ENCODE measurements at regions not wholly inside any gene's neighbourhood (a gene's known extent, or its start where the extent isn't known, plus 50 kb on each side); places are given as distances from the start of the nearest gene placed in this dataset.

DNA sequence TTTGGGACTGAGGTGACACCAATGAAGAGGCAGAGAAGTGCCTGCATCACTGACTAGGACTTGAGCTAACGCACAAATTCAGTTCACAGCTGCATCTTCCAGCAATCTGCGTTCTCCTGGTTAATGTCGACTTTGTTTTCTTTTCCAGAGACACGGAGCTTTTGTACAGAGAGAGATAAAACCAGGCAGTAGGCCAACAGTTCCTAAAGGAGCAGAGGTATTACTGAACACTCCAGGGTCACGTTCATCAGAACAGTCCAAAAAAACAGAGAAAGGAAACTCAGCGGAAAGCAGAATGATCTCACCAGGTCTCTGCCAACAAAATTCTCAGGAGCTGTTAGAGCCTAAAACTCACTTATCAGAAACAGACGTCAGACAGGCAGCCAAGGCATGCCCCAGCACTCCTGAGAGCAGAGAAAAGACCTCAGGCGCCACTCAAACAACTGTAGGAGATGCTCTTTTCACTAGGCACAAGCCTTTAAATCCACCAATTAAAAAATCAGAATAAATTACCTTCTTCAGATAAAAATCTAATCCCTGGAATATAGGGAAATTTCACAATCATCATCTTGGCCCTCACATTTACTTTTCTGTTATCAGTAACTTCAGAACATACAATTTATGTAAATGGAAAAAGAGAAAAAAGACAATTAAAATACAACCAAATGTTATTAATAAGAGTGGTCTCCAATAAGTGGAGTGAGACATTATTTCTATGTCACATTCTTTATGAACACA is 95.9 kb upstream of the SPTBN1 start:
- peak; percentile 82 for DNase-seq (ENCODE audit: low spot score)
- peaks cover 0 to under 1% of the 10 kb centered on the region in 2 donors for H3K9me3 ChIP-seq
- H3K4me3 ChIP-seq, result peak overlapping the region in 1 of 2 donors; percentile 10
- no peaks in the 10 kb centered on the region for H3K27me3 ChIP-seq
- H3K4me1 ChIP-seq, result peaks cover 0 to 14% of the 10 kb centered on the region in 2 donors
- TF ChIP-seq, protein P1, sequence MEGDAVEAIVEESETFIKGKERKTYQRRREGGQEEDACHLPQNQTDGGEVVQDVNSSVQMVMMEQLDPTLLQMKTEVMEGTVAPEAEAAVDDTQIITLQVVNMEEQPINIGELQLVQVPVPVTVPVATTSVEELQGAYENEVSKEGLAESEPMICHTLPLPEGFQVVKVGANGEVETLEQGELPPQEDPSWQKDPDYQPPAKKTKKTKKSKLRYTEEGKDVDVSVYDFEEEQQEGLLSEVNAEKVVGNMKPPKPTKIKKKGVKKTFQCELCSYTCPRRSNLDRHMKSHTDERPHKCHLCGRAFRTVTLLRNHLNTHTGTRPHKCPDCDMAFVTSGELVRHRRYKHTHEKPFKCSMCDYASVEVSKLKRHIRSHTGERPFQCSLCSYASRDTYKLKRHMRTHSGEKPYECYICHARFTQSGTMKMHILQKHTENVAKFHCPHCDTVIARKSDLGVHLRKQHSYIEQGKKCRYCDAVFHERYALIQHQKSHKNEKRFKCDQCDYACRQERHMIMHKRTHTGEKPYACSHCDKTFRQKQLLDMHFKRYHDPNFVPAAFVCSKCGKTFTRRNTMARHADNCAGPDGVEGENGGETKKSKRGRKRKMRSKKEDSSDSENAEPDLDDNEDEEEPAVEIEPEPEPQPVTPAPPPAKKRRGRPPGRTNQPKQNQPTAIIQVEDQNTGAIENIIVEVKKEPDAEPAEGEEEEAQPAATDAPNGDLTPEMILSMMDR (IDR thresholded peaks at IDR 0.05), result no peak
- peak overlapping the region; percentile 56 to 80 for H3K27ac ChIP-seq
- no peaks in the 10 kb centered on the region for H3K36me3 ChIP-seq

DNA sequence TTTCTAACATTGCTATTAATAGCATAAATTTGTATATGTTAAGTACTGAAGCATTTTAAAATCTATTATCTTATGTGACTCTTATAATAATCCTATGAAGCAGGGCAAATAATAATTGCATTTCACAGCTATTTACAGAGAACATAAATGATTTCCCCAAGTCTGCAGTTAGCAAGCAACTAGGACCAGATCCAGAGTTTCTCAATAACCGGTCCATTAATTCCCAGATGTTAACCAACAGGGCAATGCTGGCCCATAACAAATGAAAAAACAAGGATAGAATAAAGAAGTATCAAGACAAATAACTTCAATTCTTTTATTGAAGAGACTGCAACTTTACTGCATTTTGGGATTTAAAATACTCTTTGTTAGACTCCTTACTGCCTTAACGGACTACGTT is 91.7 kb upstream of the SPTBN1 start:
- Histone ChIP-seq H3K4me1 (peaks cover 0 to 14% of the 10 kb centered on the region in 2 donors), H3K9me3 (peaks cover 4 to 28% of the 10 kb centered on the region in 2 donors), H3K36me3 (no peaks in the 10 kb centered on the region), H3K4me3 (no peak overlapping the region), H3K27ac (no peak overlapping the region), H3K27me3 (no peaks in the 10 kb centered on the region)
- no peak for DNase-seq (ENCODE audit: low spot score)
- TF ChIP-seq, protein P1 (IDR thresholded peaks at IDR 0.05), result no peak

DNA sequence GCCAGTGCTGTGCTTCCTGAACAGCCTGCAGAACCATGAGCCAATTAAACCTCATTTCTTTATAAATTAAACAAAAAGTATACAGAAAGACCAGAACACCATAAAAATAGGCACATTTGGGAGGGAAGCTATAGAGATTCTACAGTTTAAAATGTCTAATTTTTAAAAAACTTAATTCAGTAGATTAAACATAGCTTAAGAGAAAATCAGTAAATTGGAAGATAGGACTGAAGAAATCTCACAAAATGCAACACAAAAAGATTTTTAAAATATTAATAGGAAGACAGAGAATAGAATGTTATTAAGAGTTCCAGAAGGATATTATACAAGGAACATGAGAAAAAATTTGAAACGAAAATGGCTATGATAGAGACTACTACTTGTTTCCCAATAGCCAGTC is 90.5 kb upstream of the SPTBN1 start:
- Histone ChIP-seq H3K27ac (no peak overlapping the region), H3K27me3 (no peaks in the 10 kb centered on the region), H3K9me3 (peaks cover 4 to 28% of the 10 kb centered on the region in 2 donors), H3K4me1 (peaks cover 0 to 7% of the 10 kb centered on the region in 2 donors), H3K4me3 (no peak overlapping the region), H3K36me3 (no peaks in the 10 kb centered on the region)
- no peak for DNase-seq (ENCODE audit: low spot score)
- TF ChIP-seq, protein P1 (IDR thresholded peaks at IDR 0.05), result no peak

DNA sequence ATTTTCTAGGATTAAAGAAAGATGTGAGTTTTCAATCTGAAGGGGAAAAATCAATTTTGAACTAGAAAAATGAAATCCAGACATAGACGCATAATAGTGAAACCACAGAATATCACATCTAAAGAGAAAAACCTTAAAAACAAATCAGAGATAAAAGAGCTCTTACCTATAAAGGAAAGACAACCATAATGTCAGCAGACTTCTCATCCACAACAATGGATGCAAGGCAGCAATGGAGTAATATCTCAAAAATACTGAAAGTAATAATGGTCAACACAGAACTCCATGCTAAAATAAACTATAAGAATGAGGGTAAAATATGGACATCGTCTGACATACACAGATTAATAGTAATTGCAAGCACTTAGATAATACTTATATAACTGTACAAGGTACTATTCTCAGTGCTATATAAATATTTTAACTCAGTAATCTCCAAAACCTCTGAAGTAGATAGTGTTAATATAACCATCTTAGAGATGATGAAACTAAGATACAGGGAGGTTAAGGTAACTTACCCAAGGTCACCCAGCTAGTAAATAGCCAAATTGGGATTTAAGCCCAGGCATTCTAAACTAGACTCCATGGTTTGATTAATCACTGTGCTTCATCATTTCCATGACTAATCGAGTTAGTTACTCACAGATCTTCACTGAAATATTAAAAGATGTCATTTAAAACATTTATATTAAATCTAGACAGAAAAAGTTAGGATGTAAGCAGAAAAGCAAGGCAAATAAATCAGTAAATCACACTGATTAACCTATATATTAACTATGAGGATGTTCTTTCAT is 89.4 kb upstream of the SPTBN1 start:
- H3K4me3 ChIP-seq, result no peak overlapping the region
- peaks cover 4 to 28% of the 10 kb centered on the region in 2 donors for H3K9me3 ChIP-seq
- no peak for DNase-seq (ENCODE audit: low spot score)
- no peaks in the 10 kb centered on the region for H3K27me3 ChIP-seq
- no peaks in the 10 kb centered on the region for H3K36me3 ChIP-seq
- H3K4me1 ChIP-seq, result peaks cover 0 to 14% of the 10 kb centered on the region in 2 donors
- no peak overlapping the region for H3K27ac ChIP-seq
- TF ChIP-seq, protein P1 (IDR thresholded peaks at IDR 0.05), result no peak

DNA sequence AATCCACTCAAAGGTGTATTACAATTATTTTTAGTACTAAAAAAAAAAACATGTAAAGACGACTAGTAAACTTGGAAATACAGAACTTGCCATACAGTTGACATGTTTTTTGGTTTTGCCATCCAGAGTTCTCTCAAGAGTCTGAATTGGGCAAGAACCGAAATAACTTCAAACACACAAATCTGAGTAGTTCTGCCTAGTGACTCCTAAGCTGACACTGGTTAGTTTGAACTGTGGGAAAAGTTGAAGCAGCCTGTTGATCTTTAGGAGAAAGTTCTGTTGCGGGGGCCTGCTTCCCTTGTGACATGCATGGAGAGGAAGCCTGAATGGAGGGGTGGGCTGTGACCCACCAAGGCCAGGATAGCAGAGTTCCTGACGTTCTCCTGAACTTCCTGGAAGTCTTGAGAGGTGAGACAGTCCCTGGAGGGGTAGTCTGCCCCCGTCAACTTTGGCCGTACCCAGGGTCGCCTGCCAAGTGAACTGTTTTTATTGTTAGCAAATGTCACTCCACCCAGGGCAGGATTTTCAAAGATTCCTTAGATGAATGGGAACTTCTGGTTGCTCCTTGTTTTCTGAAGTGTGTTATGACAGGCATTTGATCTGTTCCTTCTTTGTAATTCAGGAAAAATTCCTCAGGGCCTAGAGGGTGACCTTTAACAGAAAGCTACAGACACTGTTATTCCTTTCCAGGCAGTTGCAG is 85.6 kb upstream of the SPTBN1 start:
- peaks cover 0 to 33% of the 10 kb centered on the region in 2 donors for H3K4me1 ChIP-seq
- no peak for DNase-seq (ENCODE audit: low spot score)

More for the DNA sequence above, 85.6 kb upstream of the SPTBN1 start:
- Histone ChIP-seq H3K27me3 (no peaks in the 10 kb centered on the region), H3K36me3 (no peaks in the 10 kb centered on the region), H3K4me3 (no peak overlapping the region), H3K27ac (peak overlapping the region; percentile 52 to 61), H3K9me3 (peaks cover 4 to 24% of the 10 kb centered on the region in 2 donors)
- TF ChIP-seq, protein P1 (IDR thresholded peaks at IDR 0.05), result no peak
